Smooth muscle cell (in vitro differentiated cells): ENCODE measurements at regions not wholly inside any gene's neighbourhood (a gene's known extent, or its start where the extent isn't known, plus 50 kb on each side); places are given as distances from the start of the nearest gene placed in this dataset.

Experiments
- DNase-seq: peaks from one replicate; lab custom pipeline; 2025; ENCODE audit not compliant: unreplicated experiment; lab: John Stamatoyannopoulos, UW
- H2AFZ ChIP-seq: fragments of 200-600 bp; sonication (generic); 2 replicates; pipeline ENCODE4 v1.6.0; 2016; ENCODE audit warnings: antibody characterized with exemption, low read depth, mild to moderate bottlenecking
- H3F3A ChIP-seq: fragments of 200-600 bp; sonication (generic); 2 replicates; pipeline ENCODE4 v1.6.0; 2017; ENCODE audit warnings: antibody characterized with exemption, low read depth
- H3K27ac ChIP-seq: fragments of 200-600 bp; sonication (generic); 2 replicates; pipeline ENCODE4 v1.5.1; 2016; ENCODE audit warnings: low read depth, mild to moderate bottlenecking
- H3K27me3 ChIP-seq: fragments of 200-600 bp; sonication (generic); 2 replicates; pipeline ENCODE4 v1.6.1; 2016; ENCODE audit warnings: low read depth, mild to moderate bottlenecking
- H3K36me3 ChIP-seq: fragments of 200-600 bp; sonication (generic); 2 replicates; pipeline ENCODE4 v1.5.1; 2016; ENCODE audit warnings: low read depth
- H3K4me1 ChIP-seq: fragments of 200-600 bp; sonication (generic); 2 replicates; pipeline ENCODE4 v1.5.1; 2016; ENCODE audit warnings: low read depth
- H3K4me2 ChIP-seq: fragments of 200-600 bp; sonication (generic); 2 replicates; pipeline ENCODE4 v1.6.0; 2016; ENCODE audit warnings: mild to moderate bottlenecking
- H3K4me3 ChIP-seq: fragments of 200-600 bp; sonication (generic); 2 replicates; pipeline ENCODE4 v1.5.1; 2016; ENCODE audit warnings: mild to moderate bottlenecking
- H3K79me2 ChIP-seq: fragments of 200-600 bp; sonication (generic); 2 replicates; pipeline ENCODE4 v1.6.0; 2016; ENCODE audit warnings: low read depth, mild to moderate bottlenecking
- H3K9ac ChIP-seq: fragments of 200-600 bp; sonication (generic); 2 replicates; pipeline ENCODE4 v1.6.0; 2016; ENCODE audit warnings: low read depth
- H3K9me3 ChIP-seq: fragments of 200-600 bp; sonication (generic); replicated peaks from 2 replicates; pipeline ENCODE4 v1.5.1; 2016; ENCODE audit warnings: low read depth
- H4K20me1 ChIP-seq: fragments of 200-600 bp; sonication (generic); 2 replicates; pipeline ENCODE4 v1.6.0; 2016; ENCODE audit warnings: low read depth
- WGBS: methylation state at CpG from one replicate; pipeline ENCODE4 v1.1.7; 2016; ENCODE audit warnings: low lambda C conversion rate; 5-methylcytosine and 5-hydroxymethylcytosine counted together
- TF ChIP-seq, protein P1 (sequence below): fragments of 200-600 bp; sonication (generic); IDR thresholded peaks from 2 replicates; pipeline ENCODE4 v1.5.1; 2017; ENCODE audit warnings: borderline replicate concordance, mild to moderate bottlenecking, antibody characterized with exemption; ENCODE audit not compliant: insufficient read depth, poor library complexity, severe bottlenecking

DNA sequence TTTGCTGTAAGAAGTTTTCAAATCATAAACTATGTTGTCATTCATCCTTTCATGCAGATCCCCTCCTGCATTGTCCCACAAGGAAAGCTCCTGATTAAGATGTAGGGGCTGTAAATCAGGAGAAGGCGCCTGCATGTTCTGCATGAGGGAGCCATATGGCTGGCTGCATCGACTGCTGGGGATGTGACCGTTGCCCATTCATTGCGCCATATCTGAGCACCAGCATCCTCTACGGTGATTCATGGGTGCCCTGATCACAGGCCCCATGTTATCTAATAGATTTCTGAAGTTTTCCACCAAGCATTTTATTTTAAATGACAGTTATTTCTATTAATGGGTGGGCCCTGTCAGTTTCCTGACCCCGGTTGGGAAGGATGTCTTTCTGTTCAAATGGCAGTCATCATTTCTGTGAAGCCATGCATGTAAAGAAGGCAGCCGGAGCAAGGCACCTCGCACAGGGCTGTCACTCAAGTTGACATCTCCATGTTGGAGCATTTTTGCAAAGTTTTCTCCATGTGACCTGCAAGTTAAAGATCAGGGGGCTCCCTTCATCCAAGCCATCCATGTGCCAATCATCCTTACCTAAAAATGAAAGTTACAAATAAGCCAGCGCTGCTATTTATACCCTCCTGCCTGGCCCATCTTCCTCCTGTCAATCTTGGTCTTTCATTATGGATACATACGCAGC lies 128.8 kb downstream of the TEX36 start:
- Histone ChIP-seq H3K4me2 (no peak overlapping the region), H3F3A (no peaks in the 10 kb centered on the region), H3K9ac (no peak overlapping the region), H3K9me3 (no peaks in the 10 kb centered on the region), H2AFZ (no peak overlapping the region), H3K4me3 (no peak overlapping the region), H3K27me3 (no peaks in the 10 kb centered on the region), H3K79me2 (no peaks in the 10 kb centered on the region), H3K27ac (no peak overlapping the region), H3K4me1 (no peaks in the 10 kb centered on the region), H3K36me3 (no peaks in the 10 kb centered on the region), H4K20me1 (no peaks in the 10 kb centered on the region)
- TF ChIP-seq, protein P1, sequence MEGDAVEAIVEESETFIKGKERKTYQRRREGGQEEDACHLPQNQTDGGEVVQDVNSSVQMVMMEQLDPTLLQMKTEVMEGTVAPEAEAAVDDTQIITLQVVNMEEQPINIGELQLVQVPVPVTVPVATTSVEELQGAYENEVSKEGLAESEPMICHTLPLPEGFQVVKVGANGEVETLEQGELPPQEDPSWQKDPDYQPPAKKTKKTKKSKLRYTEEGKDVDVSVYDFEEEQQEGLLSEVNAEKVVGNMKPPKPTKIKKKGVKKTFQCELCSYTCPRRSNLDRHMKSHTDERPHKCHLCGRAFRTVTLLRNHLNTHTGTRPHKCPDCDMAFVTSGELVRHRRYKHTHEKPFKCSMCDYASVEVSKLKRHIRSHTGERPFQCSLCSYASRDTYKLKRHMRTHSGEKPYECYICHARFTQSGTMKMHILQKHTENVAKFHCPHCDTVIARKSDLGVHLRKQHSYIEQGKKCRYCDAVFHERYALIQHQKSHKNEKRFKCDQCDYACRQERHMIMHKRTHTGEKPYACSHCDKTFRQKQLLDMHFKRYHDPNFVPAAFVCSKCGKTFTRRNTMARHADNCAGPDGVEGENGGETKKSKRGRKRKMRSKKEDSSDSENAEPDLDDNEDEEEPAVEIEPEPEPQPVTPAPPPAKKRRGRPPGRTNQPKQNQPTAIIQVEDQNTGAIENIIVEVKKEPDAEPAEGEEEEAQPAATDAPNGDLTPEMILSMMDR, result no peak
- WGBS, result 90% methylated on average over 10 of the region's 10 CpGs
- DNase-seq, result no peak

DNA sequence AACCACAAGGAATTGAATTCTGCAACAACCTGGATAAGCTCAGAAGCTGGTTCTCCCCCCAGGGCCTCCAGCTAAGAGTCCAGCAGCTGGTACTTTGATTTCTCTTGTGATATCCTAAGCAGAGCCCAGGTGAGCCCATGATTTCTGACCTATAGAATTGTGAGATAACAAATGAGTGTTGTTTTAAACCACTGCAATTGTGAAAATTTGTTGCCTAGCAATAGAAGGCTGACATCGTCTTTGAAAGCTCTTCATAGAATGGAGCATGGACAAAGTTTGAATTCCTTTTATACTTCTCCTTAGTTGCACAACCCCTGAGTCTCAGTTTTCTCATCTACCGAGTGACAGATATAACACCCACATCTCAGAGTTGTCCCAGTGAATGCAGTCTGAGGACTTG lies 129.9 kb downstream of the TEX36 start:
- H3K79me2 ChIP-seq, result no peaks in the 10 kb centered on the region
- no peaks in the 10 kb centered on the region for H3K9me3 ChIP-seq
- H3K36me3 ChIP-seq, result no peaks in the 10 kb centered on the region
- H3K4me2 ChIP-seq, result no peak overlapping the region
- no peak for DNase-seq
- WGBS, result 91% methylated on average over 2 of the region's 2 CpGs
- H3K9ac ChIP-seq, result no peak overlapping the region
- H4K20me1 ChIP-seq, result no peaks in the 10 kb centered on the region
- H3K4me3 ChIP-seq, result no peak overlapping the region
- no peaks in the 10 kb centered on the region for H3K27me3 ChIP-seq
- TF ChIP-seq, protein P1, result no peak
- H3F3A ChIP-seq, result no peaks in the 10 kb centered on the region
- no peaks in the 10 kb centered on the region for H3K4me1 ChIP-seq
- no peak overlapping the region for H3K27ac ChIP-seq
- no peak overlapping the region for H2AFZ ChIP-seq

DNA sequence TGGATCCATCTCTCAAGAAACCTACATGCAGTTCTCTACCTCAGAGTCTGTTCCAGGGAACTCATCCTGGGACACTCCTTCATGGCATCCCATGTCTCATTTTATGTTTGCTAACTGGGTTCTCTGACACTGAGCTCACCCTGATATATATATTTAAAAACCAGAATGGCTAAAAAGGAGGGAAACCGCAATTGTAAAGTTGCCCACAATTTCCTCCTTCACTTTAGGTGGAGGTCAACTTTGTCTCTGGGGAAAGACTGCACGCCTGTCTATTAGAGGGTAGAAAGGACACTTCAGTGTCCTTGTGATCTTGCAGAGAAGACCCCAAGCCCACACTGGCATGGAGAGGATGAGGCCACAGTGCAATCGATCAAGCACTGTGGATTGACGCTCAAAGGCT lies 131.7 kb downstream of the TEX36 start:
- no peak for DNase-seq
- Histone ChIP-seq H3K9me3 (no peaks in the 10 kb centered on the region), H3K4me3 (no peak overlapping the region), H2AFZ (no peak overlapping the region), H3K79me2 (no peaks in the 10 kb centered on the region), H3K27me3 (no peaks in the 10 kb centered on the region), H3F3A (no peaks in the 10 kb centered on the region), H3K36me3 (no peaks in the 10 kb centered on the region), H4K20me1 (no peaks in the 10 kb centered on the region), H3K4me1 (no peaks in the 10 kb centered on the region), H3K4me2 (no peak overlapping the region), H3K27ac (no peak overlapping the region), H3K9ac (no peak overlapping the region)
- TF ChIP-seq, protein P1, result no peak
- 95% methylated on average over 4 of the region's 4 CpGs for WGBS

DNA sequence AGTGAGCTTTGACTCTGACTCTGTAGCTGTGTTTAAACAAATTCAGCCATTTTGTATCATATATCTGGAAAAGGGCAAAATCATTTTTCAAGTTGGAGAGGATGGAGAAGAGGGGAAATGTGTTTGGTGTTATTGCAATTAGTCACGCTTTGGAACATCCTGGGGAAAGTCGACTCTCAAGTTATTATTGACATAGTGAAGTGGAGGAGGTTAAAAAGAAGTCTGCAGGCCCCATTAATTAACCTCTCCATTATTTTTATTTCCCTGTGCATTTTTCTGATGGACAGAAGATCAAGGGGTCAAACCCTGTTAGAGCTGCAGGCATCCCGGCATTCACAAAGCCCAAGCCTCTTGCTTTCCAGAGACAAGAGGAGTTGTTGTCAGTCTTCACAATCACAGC lies 132.6 kb downstream of the TEX36 start:
- no peak overlapping the region for H3K27ac ChIP-seq
- H3K4me2 ChIP-seq, result no peak overlapping the region
- no peak overlapping the region for H3K4me3 ChIP-seq
- no peaks in the 10 kb centered on the region for H3K79me2 ChIP-seq
- TF ChIP-seq, protein P1, result no peak
- H3K27me3 ChIP-seq, result peaks cover 3% of the 10 kb centered on the region
- no peaks in the 10 kb centered on the region for H4K20me1 ChIP-seq
- H3F3A ChIP-seq, result no peaks in the 10 kb centered on the region
- H3K9ac ChIP-seq, result no peak overlapping the region
- H2AFZ ChIP-seq, result no peak overlapping the region
- H3K9me3 ChIP-seq, result no peaks in the 10 kb centered on the region
- no peaks in the 10 kb centered on the region for H3K4me1 ChIP-seq
- H3K36me3 ChIP-seq, result no peaks in the 10 kb centered on the region
- no peak for DNase-seq
- WGBS, result 84% methylated on average over 3 of the region's 3 CpGs
